NCI-H345 (cell line): ENCODE measurements at regions not wholly inside any gene's neighbourhood (a gene's known extent, or its start where the extent isn't known, plus 50 kb on each side); places are given as distances from the start of the nearest gene placed in this dataset.

ENCODE experiments used
- DNase-seq: peaks from one replicate; lab custom pipeline; 2025; lab: John Stamatoyannopoulos, UW

- DNase-seq: no peak
Measured at GRCh38 chr21:21722731-21723130, 724.5 kb downstream of the NCAM2 start.

GRCh38 chr21:21730512-21730911, 732.3 kb downstream of the NCAM2 start:
- no peak for DNase-seq

DNA sequence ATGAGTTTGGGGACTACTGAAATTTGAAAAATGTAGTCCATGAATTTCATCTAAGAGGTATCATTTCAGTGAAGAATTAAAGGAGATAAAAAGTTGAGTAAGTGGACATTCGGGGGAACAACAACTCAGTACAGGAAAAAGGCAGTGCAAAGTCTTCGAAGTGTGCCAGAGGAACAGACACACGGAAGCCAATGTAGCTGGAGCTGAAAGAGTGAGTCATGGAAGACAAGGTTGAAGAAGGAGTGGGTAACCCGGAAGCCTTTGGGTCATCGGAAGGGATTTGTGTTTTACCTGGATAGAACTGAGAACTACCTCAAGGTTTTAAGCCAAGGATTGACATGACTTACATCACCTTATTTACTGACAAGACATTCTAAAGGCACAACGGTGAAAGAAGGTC, 733.4 kb downstream of the NCAM2 start:
- DNase-seq: no peak

GRCh38 chr21:21734088-21734487, 735.9 kb downstream of the NCAM2 start:
- no peak for DNase-seq

DNA sequence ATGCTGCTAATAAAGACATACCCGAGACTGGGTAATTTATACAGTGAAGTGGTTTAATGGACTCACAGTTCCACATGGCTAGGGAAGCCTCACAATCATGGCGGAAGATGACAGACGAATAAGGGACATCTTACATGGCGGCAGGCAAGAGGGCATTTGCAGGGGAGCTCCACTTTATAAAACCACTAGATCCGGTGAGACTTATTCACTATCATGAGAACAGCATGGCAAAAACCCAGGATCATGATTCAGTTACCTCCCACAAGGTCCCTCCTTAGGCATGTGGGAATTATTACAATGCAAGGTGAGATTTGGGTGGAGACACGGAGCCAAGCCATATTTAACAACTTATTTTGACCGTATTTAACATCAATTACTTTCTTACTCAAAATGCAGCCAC, 739.0 kb downstream of the NCAM2 start:
- no peak for DNase-seq

GRCh38 chr21:21740207-21740606, 742.0 kb downstream of the NCAM2 start:
- DNase-seq: no peak

- DNase-seq: no peak
Measured at GRCh38 chr21:21750124-21750825, 752.1 kb downstream of the NCAM2 start.

DNA sequence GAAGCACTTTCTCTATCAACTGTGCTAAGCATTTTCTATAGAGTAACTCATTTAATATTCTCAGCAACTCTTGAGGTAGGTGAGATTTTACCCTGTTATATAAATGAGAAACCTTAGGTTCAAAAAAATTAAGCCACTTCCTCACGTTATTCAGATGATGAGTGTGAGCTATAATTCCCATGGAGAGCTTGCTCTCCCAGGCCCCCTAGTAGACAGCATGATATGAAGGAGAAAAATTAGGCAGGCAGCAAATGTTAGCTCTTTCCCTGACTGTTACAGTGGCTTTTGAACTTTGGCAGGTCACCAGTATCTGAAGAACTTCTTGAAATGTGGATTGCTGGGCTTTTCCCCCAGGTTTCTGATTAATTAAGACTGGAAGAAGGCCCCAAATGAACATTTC, 753.1 kb downstream of the NCAM2 start:
- DNase-seq: no peak

DNA sequence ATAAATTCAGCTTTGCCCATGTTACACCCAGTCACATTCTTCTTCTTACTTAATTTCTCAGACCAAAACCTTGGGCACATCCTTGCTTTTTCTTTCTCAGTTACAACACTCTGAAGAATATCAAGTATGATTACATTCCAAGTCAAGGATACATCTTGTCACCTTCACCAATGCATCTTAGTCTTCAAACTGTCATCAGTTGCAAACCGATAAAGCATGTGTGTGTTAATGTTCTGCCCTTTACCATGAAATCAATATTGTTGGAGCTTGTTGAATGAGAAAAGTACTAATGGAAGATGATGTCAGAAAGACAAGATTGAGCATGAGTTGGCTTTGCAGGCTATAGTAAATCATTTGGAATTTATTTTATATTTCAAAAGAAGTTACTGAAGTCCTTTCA, 764.6 kb downstream of the NCAM2 start:
- DNase-seq: no peak

GRCh38 chr21:21764281-21764680, 766.1 kb downstream of the NCAM2 start:
- no peak for DNase-seq

DNA sequence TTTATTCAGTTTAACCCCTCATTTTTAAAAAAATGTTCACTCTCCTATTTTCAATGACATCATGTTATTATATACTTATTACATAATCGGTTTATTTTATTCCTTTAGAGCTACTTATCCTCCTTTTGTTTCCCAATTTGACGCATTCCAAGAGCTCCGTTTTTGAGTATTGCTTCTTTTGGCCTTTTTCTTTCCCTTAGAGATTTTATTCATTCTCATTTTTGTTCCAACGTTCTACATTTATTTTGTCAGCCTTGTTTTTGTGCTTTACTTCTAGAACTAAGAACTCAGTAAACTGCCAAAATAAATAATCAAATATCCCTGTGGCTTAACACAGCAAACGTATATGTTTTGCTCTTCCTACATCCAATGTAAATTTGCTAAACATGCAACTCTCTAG, 769.1 kb downstream of the NCAM2 start:
- DNase-seq: no peak

DNA sequence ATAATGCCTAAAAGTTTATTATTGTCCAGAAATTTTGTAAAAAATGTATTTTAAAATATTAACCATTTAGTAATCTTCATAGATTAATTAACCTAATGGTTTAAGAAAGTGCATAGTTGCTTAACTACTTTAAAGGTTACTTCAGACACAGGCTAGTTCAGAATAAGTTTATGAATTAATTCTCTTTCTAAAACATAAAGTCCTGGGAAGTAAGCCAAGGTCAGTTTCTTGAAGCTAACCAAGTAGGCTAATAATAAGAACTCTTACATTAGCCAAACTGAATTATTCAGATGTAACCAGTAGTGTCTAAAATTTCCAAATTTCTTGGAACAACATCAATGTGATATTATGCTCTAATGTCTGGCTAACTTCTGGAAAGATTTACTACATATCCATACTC, 790.4 kb downstream of the NCAM2 start:
- no peak for DNase-seq

- DNase-seq: no peak
Measured at GRCh38 chr21:21801921-21802320, 803.7 kb downstream of the NCAM2 start.

- DNase-seq: no peak
Measured at GRCh38 chr21:21806711-21807597, 808.7 kb downstream of the NCAM2 start.

DNA sequence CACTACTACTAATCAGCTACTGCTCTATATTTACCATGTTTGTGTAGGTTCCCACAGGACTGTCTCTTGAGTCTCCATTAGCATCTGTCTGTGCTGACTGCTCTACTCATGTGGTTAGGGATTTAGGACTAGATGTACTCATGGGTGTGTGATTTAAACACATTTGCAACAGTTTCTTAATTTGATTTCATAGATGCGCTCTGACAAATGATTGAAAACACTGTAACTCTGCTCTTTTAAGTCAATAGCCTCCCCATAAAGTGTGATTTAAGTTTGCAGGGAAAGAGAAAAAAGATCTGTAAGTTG, 809.3 kb downstream of the NCAM2 start:
- no peak for DNase-seq

- no peak for DNase-seq
Measured at GRCh38 chr21:21813289-21813688, 815.1 kb downstream of the NCAM2 start.

DNA sequence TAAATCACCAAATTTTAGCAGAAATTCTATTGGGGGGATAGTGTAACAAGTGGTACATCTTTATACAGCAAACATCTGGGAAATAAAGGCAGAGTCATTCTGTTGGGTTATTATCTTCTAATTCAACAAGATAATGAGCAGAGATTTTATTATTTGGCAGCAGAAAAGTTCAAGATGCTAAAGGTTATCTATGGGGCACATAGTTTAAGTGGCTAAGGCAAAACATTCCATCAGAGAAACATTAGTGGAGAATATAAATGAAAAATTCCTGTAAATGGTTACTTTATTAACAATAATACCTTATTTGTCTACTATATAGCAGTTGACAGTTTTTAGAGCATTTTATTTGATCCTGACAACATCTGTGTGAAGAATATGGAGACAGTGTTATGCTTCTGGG, 815.7 kb downstream of the NCAM2 start:
- DNase-seq: no peak

DNA sequence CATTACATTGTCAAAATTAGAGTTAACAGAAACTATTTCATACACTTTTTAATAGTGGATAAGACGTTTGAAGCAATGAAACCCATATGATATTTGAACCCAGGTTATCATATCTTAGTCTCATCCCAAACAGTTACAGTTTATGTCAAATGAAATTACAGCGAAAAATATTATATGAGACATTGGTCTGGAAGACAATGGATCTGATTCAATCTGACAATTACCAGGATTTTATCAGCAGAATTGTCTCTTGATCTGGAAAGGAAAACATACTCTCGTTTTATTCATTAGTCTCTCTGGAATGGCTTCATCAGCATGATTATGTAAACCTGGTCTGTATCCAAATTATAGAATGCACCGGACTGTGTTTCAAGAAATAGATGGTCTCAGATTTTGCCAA, 818.6 kb downstream of the NCAM2 start:
- no peak for DNase-seq

DNA sequence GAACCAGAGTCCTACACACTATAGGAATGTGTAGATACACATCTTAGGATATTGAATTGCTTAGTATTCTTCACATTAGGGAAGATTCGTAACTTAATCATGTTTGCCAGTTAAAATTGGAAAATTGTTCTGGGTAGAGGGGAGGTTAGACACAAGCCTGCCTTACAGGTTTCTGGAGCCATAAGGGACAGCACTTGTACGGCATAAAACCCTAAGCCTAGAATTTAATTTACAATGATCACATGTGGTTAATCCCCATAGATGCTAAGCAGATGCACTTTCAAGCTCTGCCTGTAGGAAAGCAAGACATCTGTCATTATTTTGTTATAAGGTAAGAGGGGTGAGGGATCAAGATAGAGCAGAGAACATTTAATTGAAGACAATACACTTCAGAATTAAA, 820.7 kb downstream of the NCAM2 start:
- DNase-seq: no peak

GRCh38 chr21:21828130-21828529, 829.9 kb downstream of the NCAM2 start:
- no peak for DNase-seq

- DNase-seq: no peak
Measured at GRCh38 chr21:21831036-21831435, 832.8 kb downstream of the NCAM2 start.

DNA sequence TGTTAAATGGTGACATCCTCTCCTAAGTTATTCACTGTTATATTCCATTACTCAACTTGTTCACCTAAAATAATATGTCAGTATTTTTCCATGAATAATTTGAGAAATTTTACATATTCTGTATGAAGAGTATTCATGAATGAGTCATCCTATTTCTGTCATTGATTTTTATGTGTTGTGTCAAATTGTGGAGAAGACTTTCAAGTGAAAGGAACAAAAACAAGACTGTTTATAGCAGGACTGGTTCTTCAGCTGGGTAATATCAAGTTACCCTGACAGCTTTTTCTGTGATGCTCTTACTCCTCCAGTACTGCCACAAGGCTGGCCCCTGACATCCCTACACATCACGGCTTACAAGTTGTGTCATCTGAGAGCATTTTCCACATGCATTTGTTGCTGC, 847.7 kb downstream of the NCAM2 start:
- no peak for DNase-seq

DNA sequence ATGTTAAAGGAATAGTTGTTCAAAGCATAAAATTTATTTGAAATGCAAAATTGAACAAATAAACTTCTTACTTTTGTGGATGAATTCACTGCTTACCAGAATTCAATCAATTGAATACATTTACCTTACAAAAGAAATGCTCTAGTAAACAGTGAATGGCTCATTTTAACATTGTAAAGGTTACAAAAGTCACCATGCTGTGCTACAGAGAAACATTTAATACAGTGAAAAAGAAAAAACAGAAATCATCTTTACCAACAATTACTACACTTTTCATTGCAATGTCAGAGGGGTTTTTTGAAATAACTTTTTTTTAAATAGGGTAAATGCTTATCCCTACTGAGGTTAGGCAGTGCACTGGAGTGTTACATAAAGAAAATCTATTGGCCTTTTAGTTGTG, 853.0 kb downstream of the NCAM2 start:
- no peak for DNase-seq

DNA sequence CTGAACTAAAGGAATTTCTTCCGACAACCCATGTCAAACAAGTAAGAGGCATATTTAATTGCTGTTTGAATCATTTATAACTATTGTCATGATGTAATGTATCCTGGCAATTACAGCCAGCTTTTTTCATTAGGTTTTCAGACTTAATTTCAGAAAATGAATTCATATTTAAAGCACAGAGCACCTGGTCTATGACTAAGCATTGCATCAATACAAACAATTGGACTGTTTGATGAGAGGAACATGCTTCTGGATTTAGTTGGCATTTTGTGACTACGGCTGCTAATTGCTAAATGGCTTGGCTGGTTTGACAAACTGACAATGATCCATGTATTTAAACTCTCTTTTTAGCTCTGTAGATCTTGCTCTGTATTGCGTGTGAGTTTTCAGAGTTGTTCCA, 853.4 kb downstream of the NCAM2 start:
- DNase-seq: no peak
